PFSK-1 (cell line): ENCODE measurements at regions not wholly inside any gene's neighbourhood (a gene's known extent, or its start where the extent isn't known, plus 50 kb on each side); places are given as distances from the start of the nearest gene placed in this dataset.

Experiments used
- FOXP2 ChIP-seq: optimal IDR thresholded peaks from 2 replicates; pipeline ENCODE3; 2011; ENCODE audit warnings: borderline replicate concordance, control low read depth, inconsistent platforms; ENCODE audit not compliant: insufficient read depth; ENCODE audit errors: extremely low read length, extremely low read depth
- POLR2AphosphoS5 ChIP-seq: IDR thresholded peaks from 2 replicates; pipeline ENCODE4 v1.6.1; 2012; ENCODE audit warnings: low read depth, mild to moderate bottlenecking, control low read depth, low read length, moderate library complexity
- REST ChIP-seq, 2 experiments: IDR thresholded peaks; 2 replicates each; pipeline versions ENCODE4 v1.6.1 to v1.8.0; 2011 to 2012; ENCODE audit warnings: low read depth in 2 of 2, low read length in 2 of 2, control low read depth in 1 of 2, inconsistent platforms in 1 of 2, mild to moderate bottlenecking in 1 of 2, moderate library complexity in 1 of 2; ENCODE audit not compliant: insufficient read depth in 1 of 2
- SIN3A ChIP-seq: IDR thresholded peaks from 2 replicates; pipeline ENCODE4 v1.6.1; 2012; ENCODE audit warnings: mild to moderate bottlenecking, low read length, moderate library complexity, borderline replicate concordance; ENCODE audit not compliant: insufficient read depth
- TAF1 ChIP-seq: IDR thresholded peaks from 2 replicates; pipeline ENCODE4 v1.6.1; 2012; ENCODE audit warnings: low read length, control low read depth, borderline replicate concordance; ENCODE audit not compliant: insufficient read depth

GRCh38 chr16:16992975-16993765, 477.6 kb downstream of the XYLT1 start:
- TF ChIP-seq REST (IDR thresholded peaks at IDR 0.05; ENCODE audit: insufficient read depth in 1 of 2, low read depth in 2 of 2, low read length in 2 of 2) (no peak), POLR2AphosphoS5 (no peak), FOXP2 (no peak), SIN3A (no peak), TAF1 (no peak)

- no peak for TF ChIP-seq FOXP2
- TF ChIP-seq TAF1: no peak
- no peak for TF ChIP-seq REST (IDR thresholded peaks at IDR 0.05; ENCODE audit: insufficient read depth in 1 of 2, low read depth in 2 of 2, low read length in 2 of 2)
- no peak for TF ChIP-seq SIN3A
- TF ChIP-seq POLR2AphosphoS5: no peak
These were observed 475.9 kb downstream of the XYLT1 start for GRCh38 chr16:16994831-16995230.

- TF ChIP-seq SIN3A (no peak), POLR2AphosphoS5 (no peak), FOXP2 (no peak), TAF1 (no peak), REST (IDR thresholded peaks at IDR 0.05; ENCODE audit: insufficient read depth in 1 of 2, low read depth in 2 of 2, low read length in 2 of 2) (no peak)
These were observed 473.9 kb downstream of the XYLT1 start for GRCh38 chr16:16996827-16997226.

- TF ChIP-seq TAF1 (no peak), SIN3A (no peak), FOXP2 (no peak), POLR2AphosphoS5 (no peak), REST (IDR thresholded peaks at IDR 0.05; ENCODE audit: insufficient read depth in 1 of 2, low read depth in 2 of 2, low read length in 2 of 2) (no peak)
These were observed 473.4 kb downstream of the XYLT1 start for GRCh38 chr16:16997349-16997748.
